HG03432 (cell line): ENCODE measurements at regions not wholly inside any gene's neighbourhood (a gene's known extent, or its start where the extent isn't known, plus 50 kb on each side); places are given as distances from the start of the nearest gene placed in this dataset.
"Not testable (repeated sequence)": the region's sequence is repeated elsewhere in the genome, so short reads cannot be mapped to it uniquely, and the experiment has no call there.

Experiments used
- ATAC-seq: cut with Tn5 transposase; IDR thresholded peaks from one replicate; pipeline ENCODE4 v1.9.1; 2021; ENCODE audit warnings: mild to moderate bottlenecking, moderate library complexity; ENCODE audit not compliant: unreplicated experiment

GRCh38 chr12:34219046-34219770 lies 196.9 kb downstream of the ALG10 start:
- ATAC-seq = no peak

DNA sequence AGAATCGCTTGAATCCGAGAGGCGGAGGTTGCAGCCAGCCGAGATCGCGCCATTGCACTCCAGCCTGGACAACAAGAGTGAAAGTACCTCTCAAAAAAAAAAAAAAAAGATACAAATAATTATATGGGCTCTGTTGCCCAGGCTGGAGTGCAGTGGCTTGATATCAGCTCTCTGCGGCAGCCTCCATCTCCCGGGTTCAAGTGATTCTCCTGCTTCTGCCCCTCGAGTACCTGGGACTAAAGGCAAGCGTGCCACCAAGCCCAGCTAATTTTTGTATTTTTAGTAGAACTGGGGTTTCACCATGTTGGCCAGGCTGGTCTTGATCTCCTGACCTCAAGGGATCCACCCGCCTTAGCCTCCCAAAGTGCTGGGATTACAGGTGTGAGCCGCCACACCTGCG lies 197.8 kb downstream of the ALG10 start:
- ATAC-seq = not testable (repeated sequence)

DNA sequence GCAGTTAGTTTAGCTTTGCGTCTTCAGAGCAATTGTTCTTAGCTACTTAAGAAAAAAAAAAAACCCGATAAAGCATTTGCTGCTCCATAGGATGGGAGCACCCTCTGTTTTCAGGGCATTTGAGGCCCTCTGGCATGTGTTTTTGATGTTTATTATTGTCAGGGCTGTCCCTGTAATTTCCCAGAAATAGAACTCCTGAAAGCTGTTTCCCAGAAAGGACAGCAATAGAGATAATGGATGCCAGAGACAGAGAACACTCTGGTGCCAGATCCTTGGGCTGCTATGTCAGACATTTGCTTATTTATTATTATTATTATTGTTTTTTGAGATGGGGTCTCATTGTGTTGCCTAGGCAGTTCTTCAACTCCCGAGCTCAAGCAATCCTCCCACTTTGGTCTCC lies 201.3 kb downstream of the ALG10 start:
- no peak for ATAC-seq

GRCh38 chr12:34226044-34226443 lies 203.7 kb downstream of the ALG10 start:
- ATAC-seq = not testable (repeated sequence)

DNA sequence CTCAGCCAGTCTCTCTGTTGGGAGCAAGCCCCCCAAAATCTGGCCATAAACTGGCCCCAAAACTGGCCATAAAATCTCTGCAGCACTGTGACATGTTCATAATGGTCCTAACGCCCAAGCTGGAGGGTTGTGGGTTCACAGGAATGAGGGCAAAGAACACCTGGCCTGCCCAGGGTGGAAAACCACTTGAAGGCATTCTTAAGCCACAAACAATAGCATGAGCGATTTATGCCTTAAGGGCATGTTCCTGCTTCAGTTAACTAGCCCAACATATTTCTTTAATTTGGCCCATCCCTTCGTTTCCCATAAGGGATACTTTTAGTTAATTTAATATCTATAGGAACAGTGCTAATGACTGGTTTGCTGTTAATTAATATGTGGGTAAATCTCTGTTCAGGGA lies 205.8 kb downstream of the ALG10 start:
- ATAC-seq = not testable (repeated sequence)

DNA sequence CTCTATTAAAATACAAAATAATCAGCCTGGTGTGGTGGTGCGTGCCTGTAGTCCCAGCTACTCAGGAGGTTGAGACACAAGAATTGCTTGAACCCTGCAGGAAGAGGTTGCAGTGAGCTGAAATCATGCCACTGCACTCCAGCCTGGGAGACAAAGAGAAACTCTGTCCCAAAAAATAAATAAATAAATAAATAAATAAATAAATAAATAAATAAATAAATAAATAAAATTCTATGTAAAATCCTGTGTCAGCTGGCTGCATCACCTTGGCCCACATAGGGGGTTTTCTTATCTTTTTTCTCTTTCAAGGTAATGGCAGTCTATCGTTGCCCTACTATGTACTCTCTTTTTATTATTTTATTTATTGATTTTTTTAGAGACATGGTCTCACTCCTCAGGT lies 206.7 kb downstream of the ALG10 start:
- ATAC-seq = not testable (repeated sequence)

- no peak for ATAC-seq
These were observed 211.3 kb downstream of the ALG10 start for GRCh38 chr12:34233618-34234017.

DNA sequence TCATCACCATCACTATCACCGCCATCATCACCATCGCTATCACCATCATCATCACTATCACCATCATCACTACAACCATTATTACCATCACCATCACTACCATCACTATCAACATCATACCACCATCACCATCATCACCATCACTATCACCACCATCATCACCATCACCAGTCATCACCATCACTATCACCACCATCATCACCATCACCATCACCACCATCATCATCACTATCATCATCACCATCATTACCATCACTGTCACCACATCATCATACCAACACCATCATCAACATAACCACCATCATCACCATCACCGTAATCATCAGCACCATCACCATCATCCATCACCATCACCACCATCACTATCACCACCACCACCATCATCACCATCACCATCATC lies 213.8 kb downstream of the ALG10 start:
- no peak for ATAC-seq

- no peak for ATAC-seq
These were observed 222.3 kb downstream of the ALG10 start for GRCh38 chr12:34244608-34245007.

DNA sequence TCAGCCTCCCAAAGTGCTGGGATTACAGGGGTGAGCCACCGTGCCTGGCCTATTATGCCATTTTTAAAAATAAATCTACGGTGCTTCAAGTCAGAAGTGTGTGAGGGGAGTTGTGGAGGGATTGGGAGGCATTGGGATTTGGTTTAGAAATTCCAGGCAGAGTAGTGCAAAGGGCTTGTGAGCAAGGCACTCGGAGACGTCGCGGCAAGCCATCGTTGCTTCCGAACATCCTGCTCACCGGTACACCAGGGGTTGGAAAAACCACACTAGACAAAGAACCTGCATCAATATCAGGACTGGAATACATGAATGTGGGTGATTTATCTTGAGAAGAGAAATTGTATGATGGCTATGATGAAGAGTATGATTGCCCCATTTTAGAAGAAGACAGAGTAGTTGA lies 227.0 kb downstream of the ALG10 start:
- ATAC-seq = no peak

- ATAC-seq = not testable (repeated sequence)
These were observed 229.6 kb downstream of the ALG10 start for GRCh38 chr12:34251879-34252278.

DNA sequence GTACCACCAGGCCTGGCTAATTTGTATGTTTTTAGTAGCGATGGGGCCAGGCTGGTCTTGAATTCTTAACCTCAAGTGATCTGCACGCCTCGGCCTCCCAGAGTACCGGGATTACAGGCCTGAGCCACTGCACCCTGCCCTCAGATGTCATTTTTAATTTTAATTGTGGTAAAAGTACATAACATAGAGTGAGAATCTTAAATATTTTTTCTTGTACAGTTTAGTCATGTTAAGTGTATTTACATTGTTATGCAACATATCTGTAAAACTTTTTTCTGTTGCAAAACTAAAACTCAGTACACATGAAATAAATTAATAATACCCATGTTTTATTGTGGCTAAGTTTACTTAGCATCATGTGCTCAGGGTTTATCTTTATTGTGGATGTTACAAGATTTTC lies 231.4 kb downstream of the ALG10 start:
- no peak for ATAC-seq

- no peak for ATAC-seq
These were observed 234.8 kb downstream of the ALG10 start for GRCh38 chr12:34257093-34257492.

- not testable (repeated sequence) for ATAC-seq
These were observed 239.8 kb downstream of the ALG10 start for GRCh38 chr12:34262140-34262539.

GRCh38 chr12:34264110-34264509 lies 241.8 kb downstream of the ALG10 start:
- ATAC-seq = no peak

GRCh38 chr12:34273703-34274102 lies 251.4 kb downstream of the ALG10 start:
- not testable (repeated sequence) for ATAC-seq

- no peak for ATAC-seq
These were observed 252.8 kb downstream of the ALG10 start for GRCh38 chr12:34275129-34275528.

DNA sequence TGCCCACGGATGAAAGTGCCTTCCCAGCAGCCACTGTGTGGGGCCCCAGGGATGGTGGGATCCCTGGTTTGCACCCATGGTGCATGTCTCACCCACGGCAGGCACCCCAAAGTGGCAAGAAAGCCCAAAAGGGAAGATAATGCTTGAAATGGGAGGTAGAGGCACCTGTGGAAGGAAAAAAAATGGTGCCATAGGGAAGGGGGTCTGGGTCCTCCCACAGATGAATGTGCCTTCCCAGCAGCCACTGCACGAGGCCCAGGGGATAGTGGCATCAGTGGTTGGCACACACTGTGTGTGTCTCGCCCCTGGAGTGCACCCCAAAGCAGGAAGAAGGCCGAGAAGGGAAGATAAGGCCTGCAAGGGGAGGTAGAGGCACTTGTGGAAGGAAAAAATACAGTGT lies 264.2 kb downstream of the ALG10 start:
- no peak for ATAC-seq

DNA sequence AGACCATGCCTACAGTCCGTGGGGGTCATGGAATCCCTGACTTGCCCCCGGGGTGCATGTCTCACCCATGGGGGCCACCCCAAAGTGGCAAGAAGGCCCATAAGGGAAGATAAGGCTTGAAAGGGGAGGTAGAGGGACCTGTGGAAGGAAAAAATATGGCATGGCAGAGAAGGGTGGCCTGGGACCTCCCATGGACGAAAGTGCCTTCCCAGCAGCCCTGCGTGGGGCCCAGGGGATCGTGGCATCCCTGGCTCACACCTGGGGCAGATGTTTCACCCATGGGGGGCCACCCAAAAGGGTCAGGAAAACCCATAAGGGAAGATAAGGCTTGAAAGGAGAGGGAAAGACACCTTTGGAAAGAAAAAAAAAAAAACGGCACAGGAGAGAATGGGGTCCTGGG lies 264.6 kb downstream of the ALG10 start:
- ATAC-seq = no peak

DNA sequence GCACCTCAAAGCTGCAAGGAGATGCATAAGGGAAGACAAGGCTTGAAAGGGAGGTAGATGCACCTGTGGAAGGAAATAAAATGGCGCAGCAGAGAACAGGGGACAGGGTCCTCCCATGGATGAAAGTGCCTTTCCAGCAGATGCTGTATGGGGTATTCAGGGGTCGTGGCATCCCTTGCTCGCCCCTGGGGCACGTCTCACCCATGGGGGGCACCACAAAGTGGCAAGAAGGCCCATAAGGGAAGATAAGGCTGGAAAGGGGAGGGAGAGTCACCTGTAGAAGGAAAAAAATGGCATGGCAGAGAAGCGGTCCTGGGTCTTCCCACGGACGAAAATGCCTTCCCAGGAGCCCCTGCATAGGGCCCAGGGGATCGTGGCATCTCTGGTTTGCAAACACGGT lies 265.1 kb downstream of the ALG10 start:
- no peak for ATAC-seq

DNA sequence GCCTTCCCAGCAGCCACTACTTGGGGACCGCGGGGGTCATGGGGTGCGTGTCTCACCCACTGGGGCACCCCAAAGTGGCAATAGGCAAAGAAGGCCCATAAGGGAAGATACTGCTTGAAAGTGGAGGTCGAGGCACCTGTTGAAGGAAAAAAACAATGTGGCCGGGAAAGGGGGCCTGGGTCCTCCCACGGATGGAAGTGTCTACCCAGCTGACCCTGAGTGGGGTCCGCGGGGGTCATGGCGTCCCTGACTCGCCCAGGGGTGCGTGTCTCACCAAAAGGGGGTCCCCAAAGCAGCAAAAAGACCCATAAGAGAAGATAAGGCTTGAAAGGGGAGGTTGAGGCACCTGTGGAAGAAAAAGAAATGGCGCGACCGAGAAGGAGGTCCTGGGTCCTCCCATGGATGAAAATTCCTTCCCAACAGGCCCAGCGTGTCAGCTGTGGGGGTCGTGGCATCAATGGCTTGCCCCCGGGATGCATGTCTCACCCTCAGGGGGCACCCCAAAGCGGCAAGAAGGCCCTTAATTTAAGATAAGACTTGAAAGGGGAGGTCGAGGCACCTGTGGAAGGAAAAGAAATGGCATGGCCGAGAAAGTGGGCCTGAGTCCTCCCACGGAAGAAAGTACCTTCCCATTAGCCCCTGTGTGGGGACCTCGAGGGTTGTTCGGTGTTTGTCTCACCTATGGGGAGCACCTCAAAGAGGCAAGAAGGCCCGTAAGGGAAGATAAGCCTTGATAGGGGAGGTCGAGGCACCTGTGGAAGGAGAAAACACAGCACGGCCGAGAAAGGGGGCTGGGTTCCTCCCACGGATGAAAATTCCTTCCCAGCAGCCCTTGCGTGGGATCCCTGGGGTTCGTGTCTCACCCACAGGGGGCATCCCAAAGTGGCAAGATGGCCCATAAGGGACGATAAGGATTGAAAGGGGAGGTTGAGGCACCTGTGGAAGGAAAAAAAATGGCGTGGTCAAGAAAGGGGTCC lies 266.0 kb downstream of the ALG10 start:
- ATAC-seq = no peak

DNA sequence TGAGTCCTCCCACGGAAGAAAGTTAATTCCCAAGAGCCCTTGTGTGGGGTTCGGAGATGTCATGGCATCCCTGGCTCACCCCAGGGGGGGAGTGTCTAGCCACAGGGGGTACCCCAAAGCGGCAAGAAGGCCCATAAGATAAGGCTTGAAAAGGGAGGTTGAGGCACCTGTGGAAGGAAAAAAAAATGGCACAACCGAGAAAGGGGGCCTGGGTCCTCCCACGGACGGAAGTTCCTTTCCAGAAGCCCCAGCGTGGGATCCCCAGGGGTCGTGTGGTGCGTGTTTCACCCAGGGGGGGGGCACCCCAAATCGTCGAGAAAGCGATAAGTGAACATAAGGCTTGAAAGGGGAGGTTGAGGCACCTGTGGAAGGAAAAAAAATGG lies 266.7 kb downstream of the ALG10 start:
- ATAC-seq = no peak
